Gastrocnemius medialis (tissue), 4 donors: ENCODE measurements at regions not wholly inside any gene's neighbourhood (a gene's known extent, or its start where the extent isn't known, plus 50 kb on each side); places are given as distances from the start of the nearest gene placed in this dataset.

Experiments
- ATAC-seq, 2 donors: fragments of 150-250 bp; one replicate each; pipeline ENCODE4 v1.9.1; 2016
- DNase-seq, 2 donors: peaks; one replicate each; pipeline ENCODE4 v3.0.0-alpha.2; 2019
- H3K27ac ChIP-seq, 4 donors: fragments of 200-600 bp; sonication (generic); 1 replicate in 1 of 4; 2 replicates in 3 of 4; pipeline ENCODE4 v1.5.1; 2016 to 2018; ENCODE audit warnings: mild to moderate bottlenecking in 2 of 4, moderate library complexity in 1 of 4
- H3K27me3 ChIP-seq, 3 donors: fragments of 200-600 bp; sonication (generic) in 2 of 3; 1 replicate in 1 of 3; 2 replicates in 2 of 3; pipeline versions ENCODE4 v1.5.1 to v1.6.0; 2016 to 2019; ENCODE audit warnings: mild to moderate bottlenecking in 1 of 3, moderate library complexity in 1 of 3
- H3K36me3 ChIP-seq, 2 donors: fragments of 200-600 bp; sonication (generic) in 1 of 2; one replicate each; pipeline ENCODE4 v1.5.1; 2017 to 2018
- H3K4me1 ChIP-seq, 2 donors: fragments of 200-600 bp; sonication (generic) in 1 of 2; one replicate each; pipeline ENCODE4 v1.5.1; 2016 to 2017; ENCODE audit warnings: mild to moderate bottlenecking in 2 of 2
- H3K4me3 ChIP-seq, 4 donors: fragments of 200-600 bp; sonication (generic) in 3 of 4; 1 replicate in 1 of 4; 2 replicates in 3 of 4; pipeline ENCODE4 v1.5.1; 2016 to 2019; ENCODE audit warnings: mild to moderate bottlenecking in 2 of 4
- H3K9me3 ChIP-seq, 3 donors: fragments of 200-600 bp; sonication (generic) in 2 of 3; 1 replicate in 1 of 3; 2 replicates in 2 of 3; pipeline ENCODE4 v1.5.1; 2016 to 2019
- CTCF ChIP-seq, 5 experiments: fragments of 450-650 bp in 3 of 5; fragments of 200-600 bp in 2 of 5; sonication (generic) in 2 of 5; IDR thresholded peaks in 4 of 5; conservative IDR thresholded peaks in 1 of 5; 1 replicate in 4 of 5; 2 replicates in 1 of 5; pipeline ENCODE4 v1.5.1; 2016 to 2019; ENCODE audit warnings: antibody characterized with exemption in 5 of 5, mild to moderate bottlenecking in 3 of 5, moderate library complexity in 3 of 5
- POLR2A ChIP-seq, 2 donors: fragments of 450-650 bp; IDR thresholded peaks; one replicate each; pipeline ENCODE4 v1.6.1; 2017; ENCODE audit warnings: antibody characterized with exemption in 2 of 2, mild to moderate bottlenecking in 2 of 2, moderate library complexity in 2 of 2
- in situ Hi-C, 4 donors: fragments of 200-750 bp; cut with MboI; loops; one replicate each; pipeline versions ENCODE4 v1.15.0 to v1.8.0; 2017; ENCODE audit warnings: low sequenced_read_pairs in 4 of 4
- intact Hi-C: fragments of 100-400 bp; cut with DNase I; formaldehyde crosslinking; loops from one replicate; pipeline ENCODE4 v1.15.1; 2023; ENCODE audit warnings: low total_unique reads

DNA sequence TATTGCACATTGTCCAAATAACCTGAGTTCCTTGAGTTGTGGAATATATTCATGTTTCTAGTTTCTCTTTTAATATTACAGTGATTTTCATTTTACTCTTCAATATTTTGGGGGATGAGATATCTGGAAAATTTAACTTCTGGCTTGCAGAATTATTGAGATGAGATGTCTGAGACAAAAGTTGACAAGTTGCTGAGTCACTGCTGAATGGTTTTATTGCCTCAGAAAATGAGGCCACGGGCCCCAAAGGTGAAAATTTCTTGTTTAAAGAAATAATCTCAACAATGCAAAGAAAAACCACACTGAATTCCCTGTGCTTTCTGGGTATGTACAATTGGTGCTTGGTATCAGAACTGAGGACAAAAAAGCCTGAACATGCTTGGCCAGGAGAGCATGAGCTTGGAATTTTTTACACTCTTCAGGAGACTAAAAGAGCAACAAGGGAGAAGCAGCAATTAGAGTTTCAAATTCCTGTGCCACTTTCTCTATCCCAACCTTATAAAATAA, 129.2 kb upstream of the TOM1L1 start:
- TF ChIP-seq POLR2A (IDR thresholded peaks at IDR 0.05) (no peak), CTCF (IDR thresholded peaks at IDR 0.05 in 4 of 5, conservative IDR thresholded peaks at IDR 0.05 in 1 of 5) (no peak)
- H3K27ac ChIP-seq, result no peak overlapping the region
- H3K9me3 ChIP-seq, result no peaks in the 10 kb centered on the region
- in situ Hi-C loops (loop anchor here in 1 of 4 donors (25.0 kb wide), 1 partner anchor 91 kb away; no protein-coding TSS in a partner anchor), intact Hi-C loops (no loop called here)
- no peak for DNase-seq
- no peak for ATAC-seq
- H3K27me3 ChIP-seq, result no peaks in the 10 kb centered on the region
- no peaks in the 10 kb centered on the region for H3K36me3 ChIP-seq
- no peak overlapping the region for H3K4me3 ChIP-seq
- H3K4me1 ChIP-seq, result no peaks in the 10 kb centered on the region

GRCh38 chr17:54780238-54780637, 120.4 kb upstream of the TOM1L1 start:
- Histone ChIP-seq H3K9me3 (no peaks in the 10 kb centered on the region), H3K4me3 (no peak overlapping the region), H3K36me3 (no peaks in the 10 kb centered on the region), H3K27me3 (no peaks in the 10 kb centered on the region), H3K4me1 (no peaks in the 10 kb centered on the region), H3K27ac (no peak overlapping the region)
- in situ Hi-C loops, result no loop called here
- DNase-seq (no peak), ATAC-seq (no peak)
- TF ChIP-seq CTCF (IDR thresholded peaks at IDR 0.05 in 4 of 5, conservative IDR thresholded peaks at IDR 0.05 in 1 of 5) (no peak), POLR2A (IDR thresholded peaks at IDR 0.05) (no peak)
- intact Hi-C loops, result loop anchor here (10.0 kb wide), 1 partner anchor 55 kb away; no protein-coding TSS in a partner anchor

- DNase-seq (no peak), ATAC-seq (no peak)
- Histone ChIP-seq H3K9me3 (no peaks in the 10 kb centered on the region), H3K4me3 (no peak overlapping the region), H3K27me3 (no peaks in the 10 kb centered on the region), H3K36me3 (no peaks in the 10 kb centered on the region), H3K27ac (no peak overlapping the region), H3K4me1 (no peaks in the 10 kb centered on the region)
- TF ChIP-seq CTCF (IDR thresholded peaks at IDR 0.05 in 4 of 5, conservative IDR thresholded peaks at IDR 0.05 in 1 of 5) (no peak), POLR2A (IDR thresholded peaks at IDR 0.05) (no peak)
- intact Hi-C loops (loop anchor here (10.0 kb wide), 1 partner anchor 57 kb away; no protein-coding TSS in a partner anchor), in situ Hi-C loops (no loop called here)
These were observed 119.3 kb upstream of the TOM1L1 start for GRCh38 chr17:54781389-54781788.

- Histone ChIP-seq H3K4me1 (no peaks in the 10 kb centered on the region), H3K27me3 (no peaks in the 10 kb centered on the region), H3K27ac (no peak overlapping the region), H3K4me3 (no peak overlapping the region), H3K36me3 (no peaks in the 10 kb centered on the region), H3K9me3 (no peaks in the 10 kb centered on the region)
- in situ Hi-C loops (no loop called here), intact Hi-C loops (loop anchor here (10.0 kb wide), 1 partner anchor 60 kb away; no protein-coding TSS in a partner anchor)
- ATAC-seq, result no peak
- DNase-seq, result no peak
- TF ChIP-seq CTCF (IDR thresholded peaks at IDR 0.05 in 4 of 5, conservative IDR thresholded peaks at IDR 0.05 in 1 of 5) (no peak), POLR2A (IDR thresholded peaks at IDR 0.05) (no peak)
These were observed 116.3 kb upstream of the TOM1L1 start for GRCh38 chr17:54784305-54784704.
